H9 (cell line): ENCODE measurements at regions not wholly inside any gene's neighbourhood (a gene's known extent, or its start where the extent isn't known, plus 50 kb on each side); places are given as distances from the start of the nearest gene placed in this dataset.

Experiments used
- DNase-seq: peaks from one replicate; pipeline ENCODE4 v3.0.0-alpha.2; 2017
- H2AFZ ChIP-seq: one replicate; pipeline ENCODE4 v1.6.1; 2013; ENCODE audit warnings: mild to moderate bottlenecking, low read length, control low read depth, moderate library complexity
- H2AK5ac ChIP-seq: 2 replicates; pipeline ENCODE4 v1.6.1; 2013; ENCODE audit warnings: low read length, control low read depth, mixed read lengths; ENCODE audit not compliant: insufficient read length
- H2BK120ac ChIP-seq: one replicate; pipeline ENCODE4 v1.6.1; 2013; ENCODE audit warnings: low read depth, mild to moderate bottlenecking, low read length, control low read depth, inconsistent platforms; ENCODE audit not compliant: poor library complexity, severe bottlenecking
- H2BK12ac ChIP-seq: 2 replicates; pipeline ENCODE4 v1.6.1; 2013; ENCODE audit warnings: low read length, control low read depth, mixed read lengths, low read depth; ENCODE audit not compliant: insufficient read length
- H2BK15ac ChIP-seq: 2 replicates; pipeline ENCODE4 v1.6.1; 2013; ENCODE audit warnings: low read depth, low read length, control low read depth
- H2BK20ac ChIP-seq: one replicate; pipeline ENCODE4 v1.6.1; 2013; ENCODE audit warnings: low read depth, mild to moderate bottlenecking, low read length, control low read depth, inconsistent platforms; ENCODE audit not compliant: poor library complexity, severe bottlenecking
- H2BK5ac ChIP-seq: 2 replicates; pipeline ENCODE4 v1.6.1; 2013; ENCODE audit warnings: low read length, control low read depth, mixed read lengths; ENCODE audit not compliant: insufficient read length
- H3K14ac ChIP-seq: 2 replicates; pipeline ENCODE4 v1.6.1; 2013; ENCODE audit warnings: low read length, control low read depth; ENCODE audit not compliant: insufficient read depth
- H3K18ac ChIP-seq: 2 replicates; pipeline ENCODE4 v1.6.1; 2013; ENCODE audit warnings: low read depth, mild to moderate bottlenecking, mixed read lengths, low read length, control low read depth; ENCODE audit not compliant: insufficient read length
- H3K23ac ChIP-seq: 2 replicates; pipeline ENCODE4 v1.6.1; 2013; ENCODE audit warnings: low read length, control low read depth, mixed read lengths, low read depth; ENCODE audit not compliant: insufficient read length
- H3K23me2 ChIP-seq: 2 replicates; pipeline ENCODE4 v1.6.1; 2013; ENCODE audit warnings: low read depth, mild to moderate bottlenecking, mixed read lengths, low read length, control low read depth; ENCODE audit not compliant: insufficient read length, poor library complexity, severe bottlenecking
- H3K27ac ChIP-seq: 2 replicates; pipeline ENCODE4 v1.5.1; 2013; ENCODE audit warnings: low read length, control low read depth, mixed read lengths, low read depth; ENCODE audit not compliant: insufficient read length
- H3K27me3 ChIP-seq: 2 replicates; pipeline ENCODE4 v1.6.1; 2013; ENCODE audit warnings: low read length, control low read depth, inconsistent platforms; ENCODE audit not compliant: insufficient read depth
- H3K4ac ChIP-seq: 2 replicates; pipeline ENCODE4 v1.6.1; 2013; ENCODE audit warnings: low read depth, mild to moderate bottlenecking, control low read depth, inconsistent platforms, low read length, moderate library complexity
- H3K4me1 ChIP-seq: 2 replicates; pipeline ENCODE4 v1.6.1; 2013; ENCODE audit warnings: low read length, control low read depth, inconsistent platforms; ENCODE audit not compliant: insufficient read depth
- H3K4me2 ChIP-seq: 2 replicates; pipeline ENCODE4 v1.6.1; 2013; ENCODE audit warnings: low read length, control low read depth, mixed read lengths; ENCODE audit not compliant: insufficient read length, insufficient read depth
- H3K56ac ChIP-seq: 2 replicates; pipeline ENCODE4 v1.6.1; 2013; ENCODE audit warnings: low read depth, mild to moderate bottlenecking, mixed read lengths, low read length, control low read depth; ENCODE audit not compliant: insufficient read length
- H3K79me1 ChIP-seq: 2 replicates; pipeline ENCODE4 v1.6.1; 2013; ENCODE audit warnings: low read depth, mild to moderate bottlenecking, moderate library complexity, low read length, control low read depth, inconsistent platforms; ENCODE audit not compliant: insufficient read depth, poor library complexity, severe bottlenecking
- H3K79me2 ChIP-seq: 2 replicates; pipeline ENCODE4 v1.6.1; 2013; ENCODE audit warnings: low read length, control low read depth, inconsistent platforms; ENCODE audit not compliant: insufficient read depth
- H3K9ac ChIP-seq: 2 replicates; pipeline ENCODE4 v1.6.1; 2013; ENCODE audit warnings: low read length, control low read depth, mixed read lengths; ENCODE audit not compliant: insufficient read length; ENCODE audit errors: extremely low read depth
- H3K9me3 ChIP-seq: one replicate; pipeline ENCODE4 v1.6.1; 2013; ENCODE audit warnings: low read depth, low read length, inconsistent platforms; ENCODE audit not compliant: control insufficient read depth
- H3T11ph ChIP-seq: one replicate; pipeline ENCODE4 v1.6.1; 2013; ENCODE audit warnings: mild to moderate bottlenecking, low read length, control low read depth, inconsistent platforms
- H4K20me1 ChIP-seq: one replicate; pipeline ENCODE4 v1.6.1; 2013; ENCODE audit not compliant: control insufficient read depth, insufficient read length, insufficient read depth
- H4K5ac ChIP-seq: 2 replicates; pipeline ENCODE4 v1.6.1; 2013; ENCODE audit warnings: low read depth, mild to moderate bottlenecking, mixed read lengths, low read length, control low read depth; ENCODE audit not compliant: insufficient read length
- H4K8ac ChIP-seq: replicated peaks from 2 replicates; pipeline ENCODE4 v1.6.1; 2013; ENCODE audit warnings: low read length, control low read depth, mixed read lengths, low read depth; ENCODE audit not compliant: insufficient read length
- H4K91ac ChIP-seq: 2 replicates; pipeline ENCODE4 v1.6.1; 2013; ENCODE audit warnings: low read depth, mild to moderate bottlenecking, moderate library complexity, mixed read lengths, low read length, control low read depth; ENCODE audit not compliant: insufficient read length
- H3K27ac Mint-ChIP-seq, 3 experiments: 2 replicates in 2 of 3; 3 replicates in 1 of 3; pipeline ENCODE4 v1.8.0; 2020 to 2021; ENCODE audit warnings: mixed read lengths in 3 of 3, mild to moderate bottlenecking in 1 of 3, moderate library complexity in 1 of 3
- H3K27me3 Mint-ChIP-seq: 2 replicates; pipeline ENCODE4 v1.8.0; 2021; ENCODE audit warnings: low read depth, mild to moderate bottlenecking, moderate library complexity, mixed read lengths
- H3K36me3 Mint-ChIP-seq, 3 experiments: 2 replicates in 2 of 3; 3 replicates in 1 of 3; pipeline ENCODE4 v1.8.0; 2020 to 2021; ENCODE audit warnings: low read depth in 3 of 3, mixed read lengths in 3 of 3; ENCODE audit not compliant: insufficient read depth in 1 of 3
- H3K4me1 Mint-ChIP-seq, 2 experiments: 2 replicates each; pipeline ENCODE4 v1.8.0; 2020; ENCODE audit warnings: mixed read lengths in 2 of 2
- H3K4me3 Mint-ChIP-seq, 2 experiments: 2 replicates in 1 of 2; 3 replicates in 1 of 2; pipeline ENCODE4 v1.8.0; 2020 to 2021; ENCODE audit warnings: mild to moderate bottlenecking in 2 of 2, mixed read lengths in 2 of 2, moderate library complexity in 1 of 2
- H3K9me3 Mint-ChIP-seq, 2 experiments: 2 replicates in 1 of 2; 3 replicates in 1 of 2; pipeline ENCODE4 v1.8.0; 2020; ENCODE audit warnings: mild to moderate bottlenecking in 2 of 2, mixed read lengths in 2 of 2, moderate library complexity in 1 of 2
- CTCF ChIP-seq: fragments of 200-600 bp; sonication (generic); conservative IDR thresholded peaks from 3 replicates; pipeline ENCODE4 v1.8.0; 2021; ENCODE audit warnings: antibody characterized with exemption, mild to moderate bottlenecking
- WGBS: extraction: QIAGEN DNeasy Blood & Tissue Kit; methylation state at CpG from one replicate; pipeline ENCODE4 v1.1.7; 2013; ENCODE audit warnings: missing lambda C conversion rate, low lambda C conversion rate, mixed read lengths; ENCODE audit not compliant: insufficient read length; ENCODE audit errors: extremely low coverage; 5-methylcytosine and 5-hydroxymethylcytosine counted together

DNA sequence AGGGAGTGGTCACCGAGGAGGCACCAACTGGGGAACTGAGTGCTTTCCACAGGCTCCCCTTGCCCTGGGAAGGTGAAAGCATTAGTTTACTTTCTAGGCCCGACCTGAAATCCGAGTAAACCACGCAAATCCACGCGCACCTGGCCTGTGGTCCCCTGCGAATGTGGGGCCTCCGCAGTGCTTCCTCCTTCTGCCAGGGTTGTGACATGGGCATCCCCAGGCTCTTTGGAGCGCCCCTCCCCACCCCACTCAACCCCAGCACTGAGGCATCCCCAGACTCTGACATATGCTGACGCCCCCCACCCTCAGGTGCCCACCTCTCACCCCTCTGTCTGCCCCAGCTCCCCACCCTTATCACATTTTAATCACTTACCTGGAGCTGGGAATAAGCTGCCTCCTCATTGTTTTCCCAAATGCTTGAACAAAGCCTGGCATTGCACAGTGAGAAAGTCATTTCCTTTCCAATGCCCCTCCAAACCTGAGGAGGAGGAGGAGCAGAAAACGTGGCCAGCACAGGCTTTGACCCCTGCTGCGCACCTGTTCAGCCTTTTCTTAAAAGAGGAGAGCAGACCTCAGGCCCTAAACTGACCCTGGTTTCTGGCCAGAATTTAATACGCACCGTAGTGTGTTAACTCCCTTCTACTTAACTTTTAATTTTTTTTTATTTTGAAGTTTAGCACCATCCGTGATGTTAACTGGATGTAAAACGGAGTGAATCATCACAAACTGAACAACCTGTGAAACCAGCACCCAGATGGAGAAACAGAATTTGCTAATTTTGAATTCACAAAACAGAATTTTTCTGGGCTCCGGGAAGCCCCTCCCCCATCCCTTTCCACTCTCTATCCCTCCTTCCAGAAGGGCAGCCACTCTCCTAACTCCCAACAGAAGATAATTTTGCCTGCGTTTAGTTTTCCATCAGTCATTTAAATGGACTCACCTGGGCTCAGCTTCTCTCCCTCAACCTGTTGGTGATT lies 129.4 kb downstream of the WDR11 start:
- Histone ChIP-seq H2BK15ac (no peak overlapping the region), H3K4ac (no peak overlapping the region), H3K4me2 (peak overlapping the region; percentile 64), H2BK12ac (no peak overlapping the region), H3T11ph (no peak overlapping the region), H2AFZ (no peak overlapping the region), H3K18ac (no peak overlapping the region), H3K23ac (no peak overlapping the region), H3K9me3 (peaks cover 9% of the 10 kb centered on the region), H4K20me1 (no peaks in the 10 kb centered on the region), H3K9ac (no peak overlapping the region), H3K14ac (peak overlapping the region; percentile 34; the same call in 1 of the 2 replicates), H4K5ac (no peak overlapping the region), H3K79me2 (no peaks in the 10 kb centered on the region), H3K23me2 (peaks cover 9% of the 10 kb centered on the region), H3K27me3 (peaks cover 6% of the 10 kb centered on the region; the same call in 1 of the 2 replicates), H3K56ac (no peak overlapping the region), H2BK5ac (no peak overlapping the region), H3K79me1 (no peaks in the 10 kb centered on the region), H2BK120ac (no peak overlapping the region), H2AK5ac (no peak overlapping the region), H3K4me1 (peaks cover 9% of the 10 kb centered on the region), H3K27ac (no peak overlapping the region), H4K8ac (no peak overlapping the region), H2BK20ac (no peak overlapping the region), H4K91ac (no peak overlapping the region)
- peaks cover 40 to 43% of the 10 kb centered on the region in 2 experiments for H3K4me1 Mint-ChIP-seq
- DNase-seq = peak; percentile 50
- H3K27ac Mint-ChIP-seq = peak overlapping the region in 1 of 3 experiments; percentile 85; a peak in 1 of 7 replicates
- TF ChIP-seq CTCF = no peak
- peaks cover 10% of the 10 kb centered on the region in 2 experiments; a peak in 4 of 5 replicates for H3K9me3 Mint-ChIP-seq
- peaks cover 3 to 9% (median 5%) of the 10 kb centered on the region in 3 experiments; a peak in 6 of 7 replicates for H3K36me3 Mint-ChIP-seq
- H3K4me3 Mint-ChIP-seq = peak overlapping the region in 1 of 2 experiments; percentile 69; a peak in 3 of 5 replicates
- H3K27me3 Mint-ChIP-seq = peaks cover 59% of the 10 kb centered on the region
- no CpG with 5 or more reads among the region's 18 CpGs for WGBS
